HuH-7.5 (cell line): ENCODE measurements at regions not wholly inside any gene's neighbourhood (a gene's known extent, or its start where the extent isn't known, plus 50 kb on each side); places are given as distances from the start of the nearest gene placed in this dataset.
"Not testable (repeated sequence)": the region's sequence is repeated elsewhere in the genome, so short reads cannot be mapped to it uniquely, and the experiment has no call there.

Experiments
- DNase-seq: peaks from one replicate; pipeline ENCODE4 v3.0.0; 2011; ENCODE audit warnings: low spot score

GRCh38 chr11:106568632-106569031, 449.6 kb downstream of the GUCY1A2 start:
- DNase-seq, result no peak

- not testable (repeated sequence) for DNase-seq
Measured at GRCh38 chr11:106577384-106577783, 440.9 kb downstream of the GUCY1A2 start.

- DNase-seq, result no peak
Measured at GRCh38 chr11:106581399-106581798, 436.9 kb downstream of the GUCY1A2 start.

- DNase-seq, result no peak
Measured at GRCh38 chr11:106585061-106585460, 433.2 kb downstream of the GUCY1A2 start.

GRCh38 chr11:106594751-106595351, 423.4 kb downstream of the GUCY1A2 start:
- DNase-seq, result no peak

GRCh38 chr11:106601684-106602297, 416.5 kb downstream of the GUCY1A2 start:
- DNase-seq, result no peak

- DNase-seq, result no peak
Measured at GRCh38 chr11:106608677-106609076, 409.6 kb downstream of the GUCY1A2 start.

- no peak for DNase-seq
Measured at GRCh38 chr11:106614262-106614661, 404.0 kb downstream of the GUCY1A2 start.

GRCh38 chr11:106619320-106619990, 398.8 kb downstream of the GUCY1A2 start:
- no peak for DNase-seq

- DNase-seq, result no peak
Measured at GRCh38 chr11:106621484-106621883, 396.8 kb downstream of the GUCY1A2 start.
